KMS-11 (cell line): ENCODE measurements at regions not wholly inside any gene's neighbourhood (a gene's known extent, or its start where the extent isn't known, plus 50 kb on each side); places are given as distances from the start of the nearest gene placed in this dataset.

Source experiments
- H2AFZ ChIP-seq: fragments of 200-600 bp; sonication (generic); 2 replicates; pipeline ENCODE4 v1.6.1; 2016; ENCODE audit warnings: antibody characterized with exemption, mixed run types, low read depth
- H3K27ac ChIP-seq: fragments of 200-600 bp; sonication (generic); 2 replicates; pipeline ENCODE4 v1.6.1; 2016; ENCODE audit warnings: mild to moderate bottlenecking, mixed run types
- H3K27me3 ChIP-seq: fragments of 200-600 bp; sonication (generic); 2 replicates; pipeline ENCODE4 v1.6.1; 2017; ENCODE audit warnings: mild to moderate bottlenecking, low read depth, mixed run types, moderate library complexity; ENCODE audit not compliant: insufficient read depth
- H3K36me3 ChIP-seq: fragments of 200-600 bp; sonication (generic); 2 replicates; pipeline ENCODE4 v1.6.1; 2017; ENCODE audit warnings: mild to moderate bottlenecking, mixed run types; ENCODE audit not compliant: insufficient read depth
- H3K4me1 ChIP-seq: fragments of 200-600 bp; sonication (generic); 2 replicates; pipeline ENCODE4 v1.6.1; 2016; ENCODE audit warnings: mild to moderate bottlenecking, low read depth, mixed run types; ENCODE audit not compliant: poor library complexity, severe bottlenecking
- H3K4me2 ChIP-seq: fragments of 200-600 bp; sonication (generic); 2 replicates; pipeline ENCODE4 v1.7.0; 2016; ENCODE audit warnings: mild to moderate bottlenecking, mixed run types
- H3K4me3 ChIP-seq: fragments of 200-600 bp; sonication (generic); IDR thresholded peaks from 2 replicates; pipeline ENCODE4 v1.6.1; 2017; ENCODE audit warnings: low read depth, low read length, mixed read lengths; ENCODE audit not compliant: insufficient read depth
- H3K79me2 ChIP-seq: fragments of 200-600 bp; sonication (generic); 2 replicates; pipeline ENCODE4 v1.6.1; 2016; ENCODE audit warnings: low read depth, mixed run types; ENCODE audit not compliant: insufficient read depth
- H3K9ac ChIP-seq: fragments of 200-600 bp; sonication (generic); 2 replicates; pipeline ENCODE4 v1.6.1; 2016; ENCODE audit warnings: mild to moderate bottlenecking, mixed run types
- H4K20me1 ChIP-seq: fragments of 200-600 bp; sonication (generic); 2 replicates; pipeline ENCODE4 v1.6.1; 2016; ENCODE audit warnings: mild to moderate bottlenecking, mixed run types; ENCODE audit not compliant: insufficient read depth
- TF ChIP-seq, protein P1 (sequence below): fragments of 200-600 bp; sonication (generic); conservative IDR thresholded peaks from 2 replicates; pipeline ENCODE4 v1.6.1; 2017; ENCODE audit warnings: low read depth, mild to moderate bottlenecking, antibody characterized with exemption, low read length, moderate library complexity, mixed read lengths

- Histone ChIP-seq H2AFZ (no peak overlapping the region), H3K36me3 (no peaks in the 10 kb centered on the region), H3K27me3 (no peaks in the 10 kb centered on the region), H3K4me2 (no peak overlapping the region), H3K4me1 (no peaks in the 10 kb centered on the region), H3K9ac (no peak overlapping the region), H3K27ac (no peak overlapping the region), H4K20me1 (no peaks in the 10 kb centered on the region), H3K4me3 (no peak overlapping the region), H3K79me2 (no peaks in the 10 kb centered on the region)
- TF ChIP-seq, protein P1, sequence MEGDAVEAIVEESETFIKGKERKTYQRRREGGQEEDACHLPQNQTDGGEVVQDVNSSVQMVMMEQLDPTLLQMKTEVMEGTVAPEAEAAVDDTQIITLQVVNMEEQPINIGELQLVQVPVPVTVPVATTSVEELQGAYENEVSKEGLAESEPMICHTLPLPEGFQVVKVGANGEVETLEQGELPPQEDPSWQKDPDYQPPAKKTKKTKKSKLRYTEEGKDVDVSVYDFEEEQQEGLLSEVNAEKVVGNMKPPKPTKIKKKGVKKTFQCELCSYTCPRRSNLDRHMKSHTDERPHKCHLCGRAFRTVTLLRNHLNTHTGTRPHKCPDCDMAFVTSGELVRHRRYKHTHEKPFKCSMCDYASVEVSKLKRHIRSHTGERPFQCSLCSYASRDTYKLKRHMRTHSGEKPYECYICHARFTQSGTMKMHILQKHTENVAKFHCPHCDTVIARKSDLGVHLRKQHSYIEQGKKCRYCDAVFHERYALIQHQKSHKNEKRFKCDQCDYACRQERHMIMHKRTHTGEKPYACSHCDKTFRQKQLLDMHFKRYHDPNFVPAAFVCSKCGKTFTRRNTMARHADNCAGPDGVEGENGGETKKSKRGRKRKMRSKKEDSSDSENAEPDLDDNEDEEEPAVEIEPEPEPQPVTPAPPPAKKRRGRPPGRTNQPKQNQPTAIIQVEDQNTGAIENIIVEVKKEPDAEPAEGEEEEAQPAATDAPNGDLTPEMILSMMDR, result no peak
Observed at GRCh38 chrX:22674932-22675331, 324.8 kb upstream of the DDX53 start.

DNA sequence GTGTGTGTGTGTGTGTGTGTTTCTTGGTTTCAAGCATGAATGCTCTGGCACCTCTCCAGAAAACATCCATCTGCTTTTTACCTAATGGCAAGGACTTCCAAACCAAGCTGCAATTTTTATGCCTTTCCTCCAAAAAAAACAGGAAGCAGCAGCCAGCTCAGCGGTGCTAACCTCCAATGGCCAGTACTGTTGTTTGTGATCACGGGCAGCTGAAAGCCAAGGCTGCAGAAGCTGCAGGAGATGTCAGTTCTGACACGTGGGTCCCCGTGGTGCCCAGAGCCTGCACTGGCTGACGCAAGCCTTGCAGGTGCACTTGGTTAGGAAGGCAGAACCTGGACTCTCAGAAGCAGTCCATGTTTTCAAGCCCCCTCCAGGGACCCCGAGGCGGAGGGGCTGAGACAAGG lies 313.6 kb upstream of the DDX53 start:
- Histone ChIP-seq H3K27me3 (no peaks in the 10 kb centered on the region), H3K4me3 (no peak overlapping the region), H3K4me2 (no peak overlapping the region)

GRCh38 chrX:22689290-22689689 lies 310.5 kb upstream of the DDX53 start:
- no peaks in the 10 kb centered on the region for H3K27me3 ChIP-seq
- no peak overlapping the region for H3K4me3 ChIP-seq
- no peak overlapping the region for H2AFZ ChIP-seq
- H3K79me2 ChIP-seq, result no peaks in the 10 kb centered on the region
- H3K4me1 ChIP-seq, result no peaks in the 10 kb centered on the region
- H3K27ac ChIP-seq, result no peak overlapping the region
- no peak overlapping the region for H3K9ac ChIP-seq
- no peaks in the 10 kb centered on the region for H3K36me3 ChIP-seq
- H4K20me1 ChIP-seq, result no peaks in the 10 kb centered on the region
- TF ChIP-seq, protein P1, result no peak
- H3K4me2 ChIP-seq, result no peak overlapping the region

More for the DNA sequence above, 313.6 kb upstream of the DDX53 start:
- Histone ChIP-seq H4K20me1 (no peaks in the 10 kb centered on the region), H3K36me3 (no peaks in the 10 kb centered on the region), H2AFZ (no peak overlapping the region), H3K79me2 (no peaks in the 10 kb centered on the region), H3K4me1 (no peaks in the 10 kb centered on the region), H3K27ac (no peak overlapping the region), H3K9ac (no peak overlapping the region)
- TF ChIP-seq, protein P1, result no peak

- H3K4me2 ChIP-seq, result no peak overlapping the region
- no peak overlapping the region for H3K27ac ChIP-seq
- H3K9ac ChIP-seq, result no peak overlapping the region
- H3K79me2 ChIP-seq, result no peaks in the 10 kb centered on the region
- no peaks in the 10 kb centered on the region for H3K27me3 ChIP-seq
- H2AFZ ChIP-seq, result no peak overlapping the region
- H3K4me1 ChIP-seq, result no peaks in the 10 kb centered on the region
- H3K4me3 ChIP-seq, result no peak overlapping the region
- H3K36me3 ChIP-seq, result no peaks in the 10 kb centered on the region
- no peaks in the 10 kb centered on the region for H4K20me1 ChIP-seq
- TF ChIP-seq, protein P1, result no peak
Observed at GRCh38 chrX:22690116-22690515, 309.6 kb upstream of the DDX53 start.
